HG03103 (cell line): ENCODE measurements at regions not wholly inside any gene's neighbourhood (a gene's known extent, or its start where the extent isn't known, plus 50 kb on each side); places are given as distances from the start of the nearest gene placed in this dataset.

Experiments used
- ATAC-seq: cut with Tn5 transposase; IDR thresholded peaks from one replicate; pipeline ENCODE4 v1.9.1; 2021; ENCODE audit warnings: low read depth; ENCODE audit not compliant: unreplicated experiment

GRCh38 chr2:145777297-145777696 lies 1257.4 kb upstream of the ZEB2 start:
- no peak for ATAC-seq

DNA sequence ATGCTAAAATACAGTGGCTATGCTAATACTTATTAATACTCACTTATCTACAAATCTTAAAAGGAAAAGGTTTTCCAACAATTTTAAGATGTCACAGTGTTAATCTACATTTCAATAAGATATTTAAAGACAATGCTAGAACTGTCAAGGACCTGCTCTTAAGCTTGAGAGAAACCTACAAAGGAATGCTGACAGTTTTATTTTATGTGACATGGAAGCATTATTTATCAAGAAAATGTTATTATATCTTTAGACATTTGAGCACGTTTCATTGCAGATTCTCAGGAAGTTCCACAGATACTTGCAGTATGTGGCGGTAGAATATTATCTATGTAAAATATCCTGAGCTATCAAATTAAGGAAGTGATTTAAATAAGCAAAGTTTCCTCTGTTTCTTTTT lies 1255.7 kb upstream of the ZEB2 start:
- ATAC-seq = no peak

DNA sequence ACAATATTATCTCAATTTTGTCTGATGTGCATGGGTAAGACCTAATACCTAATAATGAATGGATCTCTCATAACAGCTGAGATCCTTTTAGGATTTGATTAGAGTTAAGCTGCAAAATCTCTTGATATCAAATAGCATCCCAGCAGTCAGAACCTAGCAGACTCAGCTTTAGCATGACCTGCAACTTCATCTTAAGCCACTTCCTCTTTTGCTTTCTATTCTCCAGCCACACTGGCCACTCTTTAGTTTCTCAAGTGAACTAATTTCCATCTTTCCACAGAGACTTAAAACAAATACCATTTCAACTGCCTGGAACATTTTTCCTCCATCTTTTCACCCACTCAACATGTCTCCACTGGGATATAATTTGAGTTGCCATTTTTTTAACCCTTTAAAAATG lies 1251.6 kb upstream of the ZEB2 start:
- peak; percentile 99 for ATAC-seq

GRCh38 chr2:145769011-145769716 lies 1249.2 kb upstream of the ZEB2 start:
- no peak for ATAC-seq

- no peak for ATAC-seq
These were observed 1246.0 kb upstream of the ZEB2 start for GRCh38 chr2:145765874-145766273.

GRCh38 chr2:145764631-145765030 lies 1244.7 kb upstream of the ZEB2 start:
- no peak for ATAC-seq

DNA sequence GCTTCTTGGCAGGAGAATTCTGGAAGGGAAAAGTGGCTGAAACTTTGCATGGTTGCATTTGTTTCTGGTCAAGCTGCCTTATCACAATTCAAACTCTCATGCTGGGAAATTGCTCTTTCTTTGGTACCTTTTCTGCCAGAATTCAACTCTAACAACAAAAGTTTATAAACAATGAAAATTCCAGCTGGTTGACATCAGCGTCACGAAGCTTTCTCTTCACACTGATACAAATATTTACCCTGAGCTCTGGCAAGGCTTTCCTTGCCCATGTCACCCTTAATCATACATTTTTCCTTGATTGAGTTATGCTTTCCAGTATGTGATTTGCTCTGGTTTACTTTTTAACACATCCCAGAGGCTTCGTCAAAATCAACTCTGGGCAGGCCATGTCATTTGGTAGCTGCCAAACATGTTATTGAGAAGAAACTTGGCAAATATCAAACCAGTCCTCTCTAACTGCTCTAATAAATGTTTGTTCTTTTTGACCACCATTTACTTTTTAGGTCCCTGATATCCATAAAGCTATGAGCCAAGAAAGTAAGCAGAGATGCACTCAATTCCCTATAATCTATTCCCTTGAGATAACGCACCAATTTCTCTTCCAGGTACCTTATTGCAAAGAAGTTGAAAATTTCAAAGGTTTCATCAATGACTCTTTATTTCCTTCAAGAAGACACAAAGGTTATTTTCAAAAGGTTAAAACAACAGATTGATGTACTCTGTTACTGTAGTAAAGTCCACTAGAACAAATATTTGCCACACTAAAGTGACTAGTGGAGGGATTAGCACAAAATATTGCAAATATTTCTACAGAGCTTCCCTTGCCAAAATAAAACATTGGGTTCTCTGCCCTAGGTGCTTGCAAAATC lies 1241.1 kb upstream of the ZEB2 start:
- ATAC-seq = no peak

DNA sequence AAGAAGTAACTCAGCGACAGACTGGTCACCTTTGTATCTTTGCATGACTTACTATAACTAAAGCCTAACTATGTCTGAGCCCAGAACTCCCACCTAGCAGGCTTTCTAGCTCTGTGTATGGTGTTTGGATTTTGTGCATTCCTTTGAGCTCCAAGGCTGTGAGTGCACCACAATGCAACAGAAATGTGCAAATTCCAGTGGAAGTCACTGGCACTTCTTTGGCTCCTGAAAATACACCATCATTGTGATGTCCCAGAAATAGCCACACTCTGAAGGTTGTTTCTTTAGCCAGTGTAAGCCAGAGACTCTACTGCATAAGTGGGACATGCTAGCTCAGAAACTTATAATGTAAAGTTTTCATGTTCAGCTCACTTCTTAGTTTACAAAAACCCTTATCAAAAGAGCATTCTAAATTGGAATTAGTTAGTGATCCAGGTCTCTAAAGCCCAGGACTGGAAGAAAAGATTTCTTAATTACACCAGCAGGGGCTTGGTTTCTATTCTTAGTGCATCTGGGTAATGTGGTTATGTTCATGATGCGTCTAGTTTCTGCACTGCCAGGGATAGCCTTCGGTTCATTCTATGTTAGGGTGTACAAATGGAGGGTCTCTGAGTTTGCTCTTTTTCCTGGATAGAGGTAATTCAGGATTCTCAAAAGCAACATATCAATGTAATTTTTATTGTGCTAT lies 1239.5 kb upstream of the ZEB2 start:
- no peak for ATAC-seq

DNA sequence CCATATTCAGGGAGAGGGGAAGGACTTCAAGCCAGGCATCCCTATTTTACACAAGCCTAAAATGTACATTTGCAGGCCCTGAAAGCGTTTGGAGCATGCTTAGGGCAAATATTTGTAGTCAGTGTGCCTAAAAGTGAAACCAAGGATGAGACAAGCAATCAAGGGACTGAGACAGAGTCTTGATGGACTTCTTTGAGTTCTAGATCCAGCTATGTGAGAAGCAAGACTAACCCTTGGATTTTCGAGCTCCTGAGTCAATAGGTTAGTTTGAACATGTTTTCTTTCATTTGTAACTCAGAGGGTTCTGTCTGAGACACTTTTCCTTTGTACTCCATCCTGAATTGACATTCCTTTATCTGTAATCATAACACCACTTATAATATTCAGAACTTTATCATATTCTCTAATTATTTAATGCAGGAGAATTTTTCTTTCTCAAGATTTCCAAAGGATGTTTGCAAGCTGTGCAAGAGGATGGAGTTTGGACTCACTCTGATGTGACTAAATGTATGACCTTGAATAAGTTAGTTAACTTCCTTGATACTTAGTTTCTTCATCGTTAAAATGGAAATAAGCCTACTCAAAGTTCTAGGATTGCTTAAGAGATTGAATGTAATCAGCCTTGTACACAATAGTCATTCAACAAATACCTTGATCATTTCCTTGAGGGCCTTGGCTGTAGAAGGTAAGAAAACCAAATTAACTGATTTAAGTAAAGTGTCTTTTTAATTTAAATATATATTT lies 1237.8 kb upstream of the ZEB2 start:
- no peak for ATAC-seq

- ATAC-seq = no peak
These were observed 1235.3 kb upstream of the ZEB2 start for GRCh38 chr2:145755019-145755837.

DNA sequence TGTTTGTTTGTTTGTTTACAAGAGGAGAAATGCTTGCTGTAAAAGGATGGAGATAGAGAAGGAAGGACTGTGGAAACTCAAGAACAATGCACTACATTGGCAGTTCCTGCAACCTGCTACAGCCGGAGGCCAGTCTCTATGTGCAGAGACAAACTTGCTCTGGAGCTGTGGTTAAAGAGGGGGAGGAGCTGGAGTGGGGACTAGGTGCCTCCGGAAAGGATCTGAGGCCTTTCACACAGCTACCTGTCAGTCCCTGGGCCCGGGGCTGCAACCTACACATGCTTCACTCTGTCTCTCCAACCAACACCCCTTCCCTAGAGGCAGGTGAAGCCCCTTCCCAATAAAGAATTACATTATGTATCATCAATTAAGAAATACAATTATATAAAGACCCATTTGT lies 1234.0 kb upstream of the ZEB2 start:
- ATAC-seq = no peak

GRCh38 chr2:145753041-145753608 lies 1233.2 kb upstream of the ZEB2 start:
- no peak for ATAC-seq

- ATAC-seq = peak; percentile 29
These were observed 1232.3 kb upstream of the ZEB2 start for GRCh38 chr2:145752091-145752806.

- ATAC-seq = peak; percentile 84
These were observed 1231.7 kb upstream of the ZEB2 start for GRCh38 chr2:145751629-145752028.

- ATAC-seq = no peak
These were observed 1231.2 kb upstream of the ZEB2 start for GRCh38 chr2:145751155-145751554.

- ATAC-seq = no peak
These were observed 1230.7 kb upstream of the ZEB2 start for GRCh38 chr2:145750612-145751011.

GRCh38 chr2:145750144-145750543 lies 1230.2 kb upstream of the ZEB2 start:
- no peak for ATAC-seq

GRCh38 chr2:145749556-145749955 lies 1229.6 kb upstream of the ZEB2 start:
- ATAC-seq = no peak

- peak; percentile 49 for ATAC-seq
These were observed 1229.0 kb upstream of the ZEB2 start for GRCh38 chr2:145748927-145749326.
